WTC11 (cell line): ENCODE measurements at regions not wholly inside any gene's neighbourhood (a gene's known extent, or its start where the extent isn't known, plus 50 kb on each side); places are given as distances from the start of the nearest gene placed in this dataset.

Experiments
- FOXJ3 ChIP-seq: sonication (generic); formaldehyde crosslinking; IDR thresholded peaks from 2 replicates; pipeline ENCODE4 v1.9.0; 2021; ENCODE audit warnings: missing genetic modification reagents, mild to moderate bottlenecking, borderline replicate concordance
- KAT7 ChIP-seq: sonication (generic); formaldehyde crosslinking; IDR thresholded peaks from 2 replicates; pipeline ENCODE4 v1.8.1; 2023; ENCODE audit warnings: missing genetic modification reagents, mild to moderate bottlenecking, borderline replicate concordance
- MYBL2 ChIP-seq: sonication (generic); formaldehyde crosslinking; IDR thresholded peaks from 2 replicates; pipeline ENCODE4 v1.8.1; 2023; ENCODE audit warnings: mild to moderate bottlenecking, moderate library complexity, missing genetic modification reagents
- TF ChIP-seq, protein P1 (sequence below): fragments of 200-600 bp; IDR thresholded peaks from 2 replicates; pipeline ENCODE4 v1.8.0; 2022; ENCODE audit warnings: antibody characterized with exemption
- TF ChIP-seq, protein P2 (sequence below): sonication (generic); formaldehyde crosslinking; IDR thresholded peaks from 2 replicates; pipeline ENCODE4 v1.8.0; 2022; ENCODE audit warnings: missing genetic modification reagents

DNA sequence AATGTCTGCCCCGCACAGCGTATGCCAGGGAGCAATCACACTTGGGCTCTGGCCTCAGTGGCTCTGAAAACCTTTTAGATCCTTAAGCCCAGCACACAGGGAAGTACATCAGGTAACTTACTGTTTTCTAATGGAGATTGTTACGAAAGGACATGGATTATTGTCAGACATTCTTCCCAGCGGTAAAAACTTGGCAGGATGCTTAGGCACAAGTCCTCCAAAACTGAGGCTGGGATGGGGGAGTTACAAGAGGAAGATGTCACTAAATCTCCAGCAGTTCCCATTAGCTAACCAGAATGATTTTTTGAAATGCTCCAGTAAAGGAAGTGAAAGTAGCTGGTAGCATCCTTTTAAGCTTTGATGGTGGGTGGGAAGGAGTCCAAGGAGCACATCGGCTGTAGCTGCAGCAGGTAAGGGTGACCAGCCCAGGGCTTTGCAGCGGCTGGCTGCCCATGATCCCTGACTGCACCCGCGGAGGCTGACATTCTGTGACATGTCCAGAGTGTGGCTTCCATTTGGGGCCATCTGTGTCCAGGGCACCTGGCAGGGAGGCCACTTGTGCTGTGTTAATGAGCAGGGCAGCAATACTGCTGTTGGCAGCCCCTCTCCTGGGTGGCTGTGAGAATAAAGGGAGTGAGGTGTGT lies 165.8 kb downstream of the GADD45G start:
- TF ChIP-seq MYBL2 (CRISPR knock-in tag) (no peak), FOXJ3 (CRISPR knock-in tag) (no peak), KAT7 (no peak)
- TF ChIP-seq, protein P1, sequence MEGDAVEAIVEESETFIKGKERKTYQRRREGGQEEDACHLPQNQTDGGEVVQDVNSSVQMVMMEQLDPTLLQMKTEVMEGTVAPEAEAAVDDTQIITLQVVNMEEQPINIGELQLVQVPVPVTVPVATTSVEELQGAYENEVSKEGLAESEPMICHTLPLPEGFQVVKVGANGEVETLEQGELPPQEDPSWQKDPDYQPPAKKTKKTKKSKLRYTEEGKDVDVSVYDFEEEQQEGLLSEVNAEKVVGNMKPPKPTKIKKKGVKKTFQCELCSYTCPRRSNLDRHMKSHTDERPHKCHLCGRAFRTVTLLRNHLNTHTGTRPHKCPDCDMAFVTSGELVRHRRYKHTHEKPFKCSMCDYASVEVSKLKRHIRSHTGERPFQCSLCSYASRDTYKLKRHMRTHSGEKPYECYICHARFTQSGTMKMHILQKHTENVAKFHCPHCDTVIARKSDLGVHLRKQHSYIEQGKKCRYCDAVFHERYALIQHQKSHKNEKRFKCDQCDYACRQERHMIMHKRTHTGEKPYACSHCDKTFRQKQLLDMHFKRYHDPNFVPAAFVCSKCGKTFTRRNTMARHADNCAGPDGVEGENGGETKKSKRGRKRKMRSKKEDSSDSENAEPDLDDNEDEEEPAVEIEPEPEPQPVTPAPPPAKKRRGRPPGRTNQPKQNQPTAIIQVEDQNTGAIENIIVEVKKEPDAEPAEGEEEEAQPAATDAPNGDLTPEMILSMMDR = no peak
- TF ChIP-seq, protein P2, sequence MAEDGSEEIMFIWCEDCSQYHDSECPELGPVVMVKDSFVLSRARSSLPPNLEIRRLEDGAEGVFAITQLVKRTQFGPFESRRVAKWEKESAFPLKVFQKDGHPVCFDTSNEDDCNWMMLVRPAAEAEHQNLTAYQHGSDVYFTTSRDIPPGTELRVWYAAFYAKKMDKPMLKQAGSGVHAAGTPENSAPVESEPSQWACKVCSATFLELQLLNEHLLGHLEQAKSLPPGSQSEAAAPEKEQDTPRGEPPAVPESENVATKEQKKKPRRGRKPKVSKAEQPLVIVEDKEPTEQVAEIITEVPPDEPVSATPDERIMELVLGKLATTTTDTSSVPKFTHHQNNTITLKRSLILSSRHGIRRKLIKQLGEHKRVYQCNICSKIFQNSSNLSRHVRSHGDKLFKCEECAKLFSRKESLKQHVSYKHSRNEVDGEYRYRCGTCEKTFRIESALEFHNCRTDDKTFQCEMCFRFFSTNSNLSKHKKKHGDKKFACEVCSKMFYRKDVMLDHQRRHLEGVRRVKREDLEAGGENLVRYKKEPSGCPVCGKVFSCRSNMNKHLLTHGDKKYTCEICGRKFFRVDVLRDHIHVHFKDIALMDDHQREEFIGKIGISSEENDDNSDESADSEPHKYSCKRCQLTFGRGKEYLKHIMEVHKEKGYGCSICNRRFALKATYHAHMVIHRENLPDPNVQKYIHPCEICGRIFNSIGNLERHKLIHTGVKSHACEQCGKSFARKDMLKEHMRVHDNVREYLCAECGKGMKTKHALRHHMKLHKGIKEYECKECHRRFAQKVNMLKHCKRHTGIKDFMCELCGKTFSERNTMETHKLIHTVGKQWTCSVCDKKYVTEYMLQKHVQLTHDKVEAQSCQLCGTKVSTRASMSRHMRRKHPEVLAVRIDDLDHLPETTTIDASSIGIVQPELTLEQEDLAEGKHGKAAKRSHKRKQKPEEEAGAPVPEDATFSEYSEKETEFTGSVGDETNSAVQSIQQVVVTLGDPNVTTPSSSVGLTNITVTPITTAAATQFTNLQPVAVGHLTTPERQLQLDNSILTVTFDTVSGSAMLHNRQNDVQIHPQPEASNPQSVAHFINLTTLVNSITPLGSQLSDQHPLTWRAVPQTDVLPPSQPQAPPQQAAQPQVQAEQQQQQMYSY (CRISPR knock-in tag) = no peak
